HepG2 (cell line): ENCODE measurements at regions not wholly inside any gene's neighbourhood (a gene's known extent, or its start where the extent isn't known, plus 50 kb on each side); places are given as distances from the start of the nearest gene placed in this dataset.

Experiments
- ATAC-seq: fragments of 200-7000 bp; cut with Tn5 transposase; 3 replicates; pipeline ENCODE4 v1.9.1; 2020; ENCODE audit warnings: mild to moderate bottlenecking, moderate library complexity
- BruUV-seq: library from RNA; stranded (reverse); fragments of 400-500 nt; replicated peaks from 2 replicates; lab custom pipeline; 2021; lab: Mats Ljungman, UMichigan
- CTCF ChIA-PET: fragments of 300-600 bp; formaldehyde crosslinking; extraction: SDS; loops from one replicate; lab custom pipeline; 2021; ENCODE audit warnings: low total read pairs, inconsistent platforms, low intra/inter-chr PET ratio; lab: Yijun Ruan, JAX
- POLR2A ChIA-PET: fragments of 350-600 bp; sonication (Branson Sonifier 250); formaldehyde crosslinking; loops from one replicate; lab custom pipeline; 2020; ENCODE audit warnings: antibody characterized with exemption, inconsistent platforms; lab: Yijun Ruan, JAX
- DNase-seq: peaks from one replicate; pipeline ENCODE4 v3.0.0-alpha.2; 2015; ENCODE audit warnings: low spot score
- FAIRE-seq: peaks from 3 replicates; lab custom pipeline; 2011; peaks lifted over from hg19 to GRCh38; lab: Jason Lieb, UNC
- H2AFZ ChIP-seq: one replicate; pipeline ENCODE4 v1.6.1; 2011; ENCODE audit warnings: low read length, inconsistent platforms
- H3K27ac ChIP-seq: fragments of 300-600 bp; 3 replicates; pipeline ENCODE4 v1.8.0; 2011; ENCODE audit warnings: mixed run types, mild to moderate bottlenecking, mixed read lengths, low read length, inconsistent platforms; ENCODE audit not compliant: insufficient read depth; ENCODE audit errors: extremely low read length
- H3K27me3 ChIP-seq, 2 experiments: fragments of 200-600 bp in 1 of 2; 2 replicates in 1 of 2; 3 replicates in 1 of 2; pipeline versions ENCODE4 v1.6.0 to v1.8.0; 2011; ENCODE audit warnings: low read length in 2 of 2, mild to moderate bottlenecking in 2 of 2, moderate library complexity in 2 of 2, inconsistent platforms in 1 of 2; ENCODE audit not compliant: insufficient read depth in 2 of 2, control insufficient read depth in 1 of 2
- H3K36me3 ChIP-seq, 2 experiments: fragments of 200-600 bp in 1 of 2; replicated peaks in 1 of 2; 2 replicates in 1 of 2; 3 replicates in 1 of 2; pipeline versions ENCODE4 v1.5.1 to v1.8.0; 2011; ENCODE audit warnings: low read length in 2 of 2, inconsistent platforms in 1 of 2; ENCODE audit not compliant: insufficient read depth in 2 of 2, control insufficient read depth in 1 of 2
- H3K4me1 ChIP-seq: 2 replicates; pipeline ENCODE4 v1.5.1; 2012; ENCODE audit warnings: low read length, inconsistent platforms; ENCODE audit not compliant: insufficient read depth
- H3K4me2 ChIP-seq: 2 replicates; pipeline ENCODE4 v1.6.0; 2011; ENCODE audit warnings: low read depth, low read length, inconsistent platforms
- H3K4me3 ChIP-seq, 3 experiments: fragments of 200-600 bp in 1 of 3; sonication (generic), shearing (Covaris generic) in 1 of 3; replicated peaks in 1 of 3; 2 replicates each; pipeline ENCODE4 v1.5.1; 2011 to 2016; ENCODE audit warnings: low read length in 3 of 3, inconsistent platforms in 2 of 3, low read depth in 2 of 3, mild to moderate bottlenecking in 2 of 3, control low read depth in 1 of 3, mixed read lengths in 1 of 3; ENCODE audit not compliant: insufficient read depth in 1 of 3
- H3K79me2 ChIP-seq: one replicate; pipeline ENCODE4 v1.6.1; 2011; ENCODE audit warnings: low read length, inconsistent platforms; ENCODE audit not compliant: insufficient read depth
- H3K9ac ChIP-seq: 2 replicates; pipeline ENCODE4 v1.6.0; 2011; ENCODE audit warnings: mild to moderate bottlenecking, low read depth, low read length, inconsistent platforms; ENCODE audit not compliant: insufficient read depth
- H3K9me3 ChIP-seq: 2 replicates; pipeline ENCODE4 v1.5.1; 2012; ENCODE audit warnings: mild to moderate bottlenecking, low read length
- H4K20me1 ChIP-seq: 2 replicates; pipeline ENCODE4 v1.6.0; 2011; ENCODE audit warnings: inconsistent platforms, mild to moderate bottlenecking, low read length, moderate library complexity; ENCODE audit not compliant: insufficient read depth
- CENPBD1 ChIP-seq: sonication (generic); formaldehyde crosslinking; IDR thresholded peaks from 2 replicates; pipeline ENCODE4 v1.8.0; 2022; ENCODE audit warnings: missing genetic modification reagents, low read depth, mild to moderate bottlenecking, borderline replicate concordance
- DBP ChIP-seq: sonication (generic); formaldehyde crosslinking; IDR thresholded peaks from 2 replicates; pipeline ENCODE4 v1.4.0; 2020; ENCODE audit warnings: missing genetic modification reagents; ENCODE audit errors: not compliant biosample characterization
- E2F1 ChIP-seq: sonication (generic); formaldehyde crosslinking; IDR thresholded peaks from 2 replicates; pipeline ENCODE4 v1.5.0; 2020; ENCODE audit warnings: missing genetic modification reagents
- MXD3 ChIP-seq: IDR thresholded peaks from 2 replicates; pipeline ENCODE4 v1.6.1; 2016; ENCODE audit warnings: mild to moderate bottlenecking, missing biosample characterization, missing genetic modification reagents
- YEATS2 ChIP-seq: sonication (generic); formaldehyde crosslinking; IDR thresholded peaks from 2 replicates; pipeline ENCODE4 v1.4.0; 2020; ENCODE audit warnings: missing genetic modification reagents, borderline replicate concordance
- YY1 ChIP-seq: IDR thresholded peaks from 2 replicates; pipeline ENCODE4 v1.6.1; 2011; ENCODE audit warnings: low read length, low read depth, moderate library complexity, mild to moderate bottlenecking; ENCODE audit not compliant: insufficient read depth, insufficient replicate concordance
- ZBED4 ChIP-seq: sonication (generic); formaldehyde crosslinking; IDR thresholded peaks from 2 replicates; pipeline ENCODE4 v1.4.0; 2020; ENCODE audit warnings: missing genetic modification reagents, borderline replicate concordance
- ZNF121 ChIP-seq: sonication (generic); formaldehyde crosslinking; IDR thresholded peaks from 2 replicates; pipeline ENCODE4 v1.5.0; 2020; ENCODE audit warnings: mild to moderate bottlenecking, missing genetic modification reagents
- ZNF274 ChIP-seq: sonication (generic); formaldehyde crosslinking; IDR thresholded peaks from 2 replicates; pipeline ENCODE4 v1.5.1; 2020; ENCODE audit warnings: mild to moderate bottlenecking, missing genetic modification reagents
- ZNF549 ChIP-seq: sonication (generic); formaldehyde crosslinking; IDR thresholded peaks from 2 replicates; pipeline ENCODE4 v1.5.0; 2020; ENCODE audit warnings: missing genetic modification reagents
- ZNF616 ChIP-seq: sonication (generic); formaldehyde crosslinking; IDR thresholded peaks from 2 replicates; pipeline ENCODE4 v1.5.0; 2020; ENCODE audit warnings: low read depth, mild to moderate bottlenecking, missing genetic modification reagents
- WGBS: methylation state at CpG from one replicate; pipeline ENCODE4 v1.1.6; 2017; ENCODE audit warnings: low lambda C conversion rate; 5-methylcytosine and 5-hydroxymethylcytosine counted together
- in situ Hi-C: cut with HindIII; loops from 2 replicates; pipeline ENCODE4 v1.10.0; 2017; ENCODE audit warnings: low pct_unique_long_range_greater_than_20kb; ENCODE audit not compliant: extremely low pct_ligation_motif_present
- intact Hi-C: fragments of 100-400 bp; cut with micrococcal nuclease; formaldehyde crosslinking; loops from one replicate; pipeline ENCODE4 v1.10.0; 2022; ENCODE audit not compliant: unreplicated experiment

GRCh38 chr17:56675876-56676660 is 82.6 kb downstream of the NOG start:
- Histone ChIP-seq H3K9me3 (no peaks in the 10 kb centered on the region), H3K4me3 (no peak overlapping the region), H4K20me1 (no peaks in the 10 kb centered on the region), H3K9ac (no peak overlapping the region), H3K4me1 (0 out of 2 replicates have a peak, but pooled peaks cover 4% of the 10 kb centered on the region), H3K4me2 (no peak overlapping the region), H2AFZ (no peak overlapping the region), H3K79me2 (no peaks in the 10 kb centered on the region), H3K27me3 (peaks cover 2 to 24% of the 10 kb centered on the region in 2 experiments; a peak in 4 of 5 replicates), H3K27ac (no peak overlapping the region), H3K36me3 (no peaks in the 10 kb centered on the region)
- BruUV-seq: no TSS peak
- DNase-seq (no peak), ATAC-seq (no peak), FAIRE-seq (no peak)
- 7% methylated on average over 1 of the region's 1 CpG for WGBS
- POLR2A ChIA-PET: no interaction called here
- in situ Hi-C loops: no loop called here
- intact Hi-C loops: loop anchor here (10.0 kb wide), 1 partner anchor 171 kb away; no protein-coding TSS in a partner anchor
- no peak for TF ChIP-seq CENPBD1 (CRISPR knock-in tag)
- no peak for TF ChIP-seq ZNF616 (CRISPR knock-in tag)
- no peak for TF ChIP-seq MXD3 (CRISPR knock-in tag)
- TF ChIP-seq ZNF549: no peak
- no peak for TF ChIP-seq ZBED4 (CRISPR knock-in tag)
- TF ChIP-seq YY1: no peak
- TF ChIP-seq ZNF121 (CRISPR knock-in tag): no peak
- TF ChIP-seq ZNF274 (CRISPR knock-in tag): no peak
- no peak for TF ChIP-seq YEATS2 (CRISPR knock-in tag)
- TF ChIP-seq E2F1 (CRISPR knock-in tag): no peak
- TF ChIP-seq DBP (CRISPR knock-in tag): no peak
- TF ChIP-seq, all 625 proteins: peak for 0
- CTCF ChIA-PET: no interaction called here
